Kidney glomerular epithelial cell (primary cell): ENCODE measurements at regions not wholly inside any gene's neighbourhood (a gene's known extent, or its start where the extent isn't known, plus 50 kb on each side); places are given as distances from the start of the nearest gene placed in this dataset.
"Not testable (repeated sequence)": the region's sequence is repeated elsewhere in the genome, so short reads cannot be mapped to it uniquely, and the experiment has no call there.

Source experiments
- DNase-seq: peaks from one replicate; lab custom pipeline; 2025; lab: John Stamatoyannopoulos, UW

DNA sequence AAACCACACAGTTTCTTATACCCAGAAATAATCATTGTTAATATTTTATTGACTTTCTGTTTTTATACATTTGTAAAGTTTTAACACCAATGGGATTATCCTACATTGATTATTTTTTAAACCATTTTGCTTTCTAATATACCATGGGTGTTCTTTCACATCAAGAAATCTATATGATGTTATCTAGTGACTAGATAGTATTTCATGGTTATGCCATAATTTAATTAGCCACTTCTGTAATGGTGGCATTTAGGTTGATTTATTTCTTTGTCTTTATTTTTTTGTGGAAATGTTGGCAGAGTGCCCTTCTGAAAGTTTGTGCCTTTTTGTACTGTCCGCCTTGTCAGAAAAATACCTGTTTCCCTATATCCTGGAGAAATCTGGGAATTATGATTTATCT, 193.3 kb downstream of the CEP135 start:
- DNase-seq: no peak

DNA sequence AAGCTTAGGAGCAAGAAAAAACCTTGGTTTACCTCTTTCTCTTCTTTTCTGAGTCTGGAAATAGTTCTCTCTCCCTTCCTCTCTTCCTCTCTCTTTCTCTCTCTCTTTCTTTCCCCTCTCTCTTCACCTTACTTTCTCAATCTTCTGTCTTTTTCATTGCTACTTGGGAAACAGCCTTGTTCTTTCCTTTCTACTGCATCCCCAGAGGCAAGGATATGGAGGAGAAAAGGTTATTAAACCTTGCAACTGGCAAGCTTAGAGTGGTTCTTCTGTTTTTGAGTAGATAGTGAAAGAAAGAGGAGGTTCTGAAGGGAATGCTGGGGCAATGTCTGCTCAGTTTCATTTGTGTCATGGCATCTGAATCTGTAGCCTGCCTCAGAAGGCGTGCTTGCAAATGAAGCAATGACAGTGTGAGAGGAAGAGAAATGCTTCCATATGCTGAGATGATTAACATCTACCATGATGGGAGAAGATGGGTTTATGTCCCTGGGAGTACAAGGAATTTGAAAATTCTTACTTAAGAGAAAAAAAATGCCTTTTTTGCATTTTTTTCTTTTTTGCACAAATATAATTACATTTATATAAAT, 190.6 kb downstream of the CEP135 start:
- no peak for DNase-seq

DNA sequence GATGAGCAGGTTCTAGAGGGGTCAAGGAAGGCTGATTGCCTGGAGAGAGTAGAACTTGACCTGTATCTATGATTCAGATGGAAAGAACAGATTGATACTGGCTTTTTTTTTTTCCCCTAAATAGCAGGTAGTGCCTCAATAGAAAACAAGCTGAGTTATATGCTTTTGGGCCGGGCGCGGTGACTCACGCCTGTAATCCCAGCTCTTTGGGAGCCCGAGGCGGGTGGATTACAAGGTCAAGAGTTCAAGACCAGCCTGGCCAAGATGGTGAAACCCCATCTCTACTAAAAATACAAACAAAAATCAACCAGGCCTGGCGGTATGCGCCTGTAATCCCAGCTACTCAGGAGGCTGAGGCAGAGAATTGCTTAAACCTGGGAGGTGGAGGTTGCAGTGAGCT, 186.1 kb downstream of the CEP135 start:
- DNase-seq: not testable (repeated sequence)

DNA sequence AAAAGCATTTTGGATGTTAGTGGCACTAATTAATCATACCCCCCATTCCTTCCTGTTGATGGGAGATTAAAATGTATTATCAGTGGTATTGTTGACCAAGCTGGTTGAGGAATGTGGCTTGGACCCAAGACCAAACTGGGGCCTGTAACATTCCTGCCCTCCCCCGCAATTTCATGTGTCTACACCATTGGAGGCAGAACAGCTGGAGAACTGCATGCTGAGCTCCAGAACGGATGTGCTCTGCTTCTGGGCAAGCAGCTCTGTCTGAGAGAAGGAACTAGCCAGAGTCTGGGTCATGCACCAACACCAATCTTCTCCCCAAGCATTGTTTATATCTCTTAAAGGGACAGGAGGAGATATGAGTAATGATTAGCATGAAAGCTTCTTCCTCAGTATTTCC, 185.5 kb downstream of the CEP135 start:
- no peak for DNase-seq

DNA sequence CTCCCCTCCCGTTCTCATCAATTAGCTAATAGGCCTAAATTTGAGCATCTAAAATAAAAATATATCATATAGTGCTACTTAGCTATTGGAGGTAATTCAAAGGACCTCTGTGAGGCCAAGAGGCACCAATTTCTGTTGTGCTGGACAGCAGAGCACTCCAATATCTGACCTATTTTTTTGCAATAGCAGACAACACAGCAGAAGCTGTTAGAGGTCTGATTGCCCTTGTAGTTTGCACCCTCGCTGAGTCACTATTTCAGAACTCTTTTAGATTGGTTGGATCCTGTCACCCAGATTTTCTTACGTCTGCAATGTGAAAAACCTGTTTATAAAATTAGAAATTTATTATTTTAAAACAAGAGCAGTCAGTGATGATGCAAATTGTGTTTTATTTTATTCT, 184.1 kb downstream of the CEP135 start:
- no peak for DNase-seq

DNA sequence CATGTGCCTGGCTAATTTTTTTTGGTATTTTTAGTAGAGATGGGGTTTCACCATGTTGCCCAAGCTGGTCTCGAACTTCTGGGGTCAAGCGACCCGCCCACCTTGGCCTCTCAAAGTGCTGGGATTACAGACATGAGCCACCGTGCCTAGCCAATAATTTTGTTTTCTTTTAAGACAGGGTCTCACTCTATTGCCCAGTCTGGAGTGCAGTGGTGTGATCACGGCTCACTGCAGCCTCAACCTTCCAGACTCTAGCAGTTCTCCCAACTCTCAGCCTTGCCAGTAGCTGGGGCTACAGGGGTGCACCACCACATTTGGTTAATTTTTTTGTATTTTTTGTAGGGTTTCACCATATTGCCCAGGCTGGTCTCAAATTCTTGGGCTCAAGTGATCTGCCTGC, 183.4 kb downstream of the CEP135 start:
- not testable (repeated sequence) for DNase-seq

DNA sequence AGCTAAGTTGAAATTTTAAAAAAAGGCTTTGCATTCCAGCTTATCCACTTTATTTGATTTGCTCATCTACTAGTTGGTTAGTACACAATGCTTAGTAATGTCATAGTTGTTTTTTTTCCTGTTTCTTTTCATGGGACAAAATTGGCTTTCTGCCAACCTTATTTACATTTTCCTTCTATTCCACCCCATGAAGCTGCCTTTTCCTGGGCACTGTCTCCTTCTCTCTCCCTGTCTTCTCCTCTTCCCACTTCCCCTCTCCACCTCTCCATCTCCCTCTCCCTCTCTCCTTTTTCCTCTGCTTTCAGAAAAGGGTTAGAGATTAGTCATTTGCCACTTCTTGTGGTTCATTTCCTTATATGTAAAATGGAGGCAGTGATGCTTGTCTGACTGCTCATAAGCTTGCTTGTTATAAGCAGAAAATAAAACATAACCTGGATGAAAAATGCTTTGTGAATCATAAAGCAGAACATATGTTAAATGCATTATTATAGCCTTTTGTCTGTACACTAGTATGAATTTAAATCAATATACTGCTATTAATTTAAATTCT, 181.9 kb downstream of the CEP135 start:
- no peak for DNase-seq

DNA sequence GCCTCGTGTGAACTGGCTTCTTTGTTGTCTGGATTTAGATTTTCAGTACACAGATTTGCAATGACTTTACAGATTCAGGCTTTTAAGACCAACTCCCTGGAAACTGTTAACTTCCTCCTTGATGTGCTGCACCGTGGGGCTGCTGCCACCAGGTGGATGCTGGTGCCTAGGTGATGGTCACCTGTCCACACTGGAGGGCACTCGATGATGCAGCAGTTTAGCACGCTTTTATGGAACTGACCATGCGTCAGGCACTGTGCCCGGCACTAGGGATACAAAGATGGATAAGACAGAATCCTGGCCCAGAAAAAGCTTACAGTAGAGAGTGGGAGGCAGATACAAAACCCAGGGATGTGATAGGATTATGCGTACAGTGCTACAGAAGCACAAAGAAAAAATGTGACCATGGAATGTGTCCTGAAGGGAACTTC, 180.7 kb downstream of the CEP135 start:
- no peak for DNase-seq

DNA sequence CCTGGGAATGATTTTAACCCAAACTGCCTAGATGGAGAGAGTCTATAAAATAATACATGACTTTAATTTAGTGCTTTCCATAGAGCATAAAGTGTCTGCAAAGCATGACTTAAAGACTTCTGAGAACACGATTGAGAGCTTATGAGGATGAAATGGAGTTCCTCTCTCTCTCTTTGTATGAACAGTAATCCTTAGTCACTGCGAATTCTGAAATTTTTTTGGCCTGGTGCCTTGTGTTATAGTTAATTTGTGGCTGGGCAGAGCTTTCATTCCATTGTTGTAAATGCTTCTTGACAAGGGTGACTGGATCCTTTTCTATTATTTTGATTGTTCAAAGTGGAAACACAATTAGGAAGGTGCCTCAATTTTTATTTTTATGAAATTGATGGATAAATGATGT, 179.5 kb downstream of the CEP135 start:
- DNase-seq: no peak

DNA sequence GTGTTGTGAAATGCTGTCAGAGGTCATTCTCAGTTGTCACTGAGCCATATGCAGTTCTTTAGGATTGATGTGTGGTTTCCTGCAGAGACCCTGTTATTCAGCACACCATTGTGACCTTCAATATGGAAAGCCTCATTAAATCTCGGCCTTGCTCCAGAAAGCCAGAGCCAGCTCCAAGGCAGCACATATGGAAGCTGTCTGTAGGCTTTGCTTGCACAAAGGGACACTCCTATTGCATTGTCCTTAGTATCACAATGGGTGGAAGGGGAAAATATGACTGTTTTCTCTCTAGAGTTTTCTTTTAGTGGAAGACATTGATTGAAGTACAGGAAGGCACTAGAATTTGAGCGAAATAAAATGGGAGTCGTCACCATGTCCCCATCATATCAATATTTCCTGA, 179.0 kb downstream of the CEP135 start:
- DNase-seq: no peak

DNA sequence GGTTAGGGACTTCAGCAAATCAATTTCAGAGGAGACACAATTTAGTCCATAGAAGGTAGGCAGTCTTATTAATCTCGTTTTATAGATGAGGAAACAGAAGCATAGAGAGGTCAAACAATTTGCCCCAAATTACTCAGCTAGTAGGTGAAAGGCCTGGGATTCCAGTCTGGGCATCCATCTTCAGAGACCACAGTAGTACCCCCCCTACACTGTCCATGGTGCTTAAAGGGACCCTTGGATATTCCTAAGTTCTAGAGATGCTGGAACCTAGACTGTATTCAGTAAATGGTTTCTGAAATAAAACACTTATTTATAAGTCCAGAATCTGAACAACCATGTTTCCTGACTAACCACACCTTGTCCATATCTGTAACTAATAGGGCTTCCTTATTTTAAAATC, 174.8 kb downstream of the CEP135 start:
- DNase-seq: no peak

DNA sequence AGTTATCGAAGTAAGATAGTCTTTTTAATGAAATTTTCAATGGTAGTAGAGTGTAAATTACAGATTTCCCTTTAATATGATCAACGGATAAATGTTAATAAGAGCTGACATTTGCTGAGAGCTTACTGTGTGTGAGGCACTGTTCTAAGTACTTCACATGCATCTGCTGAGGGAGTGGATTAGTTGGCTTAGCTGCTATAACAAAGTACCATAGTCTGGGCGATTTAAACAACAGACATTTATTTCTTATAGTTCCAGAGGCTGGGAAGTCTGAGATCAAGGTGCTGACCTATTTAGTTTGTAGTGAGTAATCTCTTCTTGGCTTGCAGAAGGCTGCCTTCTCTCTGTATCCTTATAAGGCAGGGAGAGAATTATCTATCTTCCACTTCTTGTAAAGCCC, 174.3 kb downstream of the CEP135 start:
- no peak for DNase-seq

DNA sequence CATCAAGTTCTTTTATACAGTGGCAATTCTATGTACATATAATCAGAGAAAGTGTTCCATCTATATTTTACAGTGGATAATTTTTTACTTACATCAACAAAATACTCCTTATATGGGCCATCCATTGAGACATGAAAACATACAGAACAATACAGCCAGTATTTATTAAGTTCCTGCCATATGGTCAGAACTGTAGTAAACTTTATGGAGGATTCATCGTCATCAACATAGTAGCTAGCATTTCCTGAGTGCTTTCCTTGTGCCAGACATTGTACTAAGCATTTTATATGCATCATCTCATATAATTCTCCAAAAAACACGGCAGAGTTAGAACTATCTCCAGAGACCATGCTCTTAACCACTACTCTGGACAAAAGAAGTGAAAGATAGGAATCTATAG, 170.1 kb downstream of the CEP135 start:
- no peak for DNase-seq

DNA sequence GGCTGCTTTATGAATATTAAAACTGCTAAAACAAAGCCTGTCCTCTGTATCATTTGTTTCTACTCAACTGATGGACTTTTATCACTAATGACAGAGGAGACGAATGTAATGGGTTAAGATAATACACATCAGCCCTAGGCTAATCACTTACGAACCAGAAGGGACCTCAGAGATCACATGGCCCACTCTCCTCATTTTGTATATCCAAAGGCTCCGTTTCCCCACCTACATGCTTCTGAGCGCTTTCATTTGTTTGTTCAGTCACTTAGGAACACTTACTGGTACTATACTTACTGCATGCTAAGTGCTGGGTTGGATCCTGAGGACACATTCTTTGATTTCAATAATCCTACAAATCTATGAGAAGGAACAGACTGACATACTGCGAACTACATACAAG, 169.3 kb downstream of the CEP135 start:
- DNase-seq: no peak

DNA sequence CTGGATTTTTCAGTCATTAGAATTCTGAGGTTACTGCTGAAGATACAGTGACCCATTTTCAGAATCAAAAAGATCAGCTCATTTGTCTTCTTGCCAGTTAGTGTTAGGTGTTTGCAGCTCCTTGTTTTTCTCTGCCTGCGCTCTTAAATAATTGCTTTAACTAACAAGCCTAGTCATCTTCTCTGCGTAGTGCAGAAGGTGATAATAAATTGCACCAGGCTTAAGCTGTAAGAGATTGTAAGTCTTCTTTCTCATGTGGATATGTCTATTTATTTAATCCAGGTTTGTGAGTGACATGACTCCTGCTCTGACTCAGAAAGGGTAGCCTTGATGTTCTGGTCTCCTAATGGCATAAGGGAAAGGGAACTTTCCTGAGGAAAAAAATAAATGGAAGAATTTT, 167.2 kb downstream of the CEP135 start:
- no peak for DNase-seq

DNA sequence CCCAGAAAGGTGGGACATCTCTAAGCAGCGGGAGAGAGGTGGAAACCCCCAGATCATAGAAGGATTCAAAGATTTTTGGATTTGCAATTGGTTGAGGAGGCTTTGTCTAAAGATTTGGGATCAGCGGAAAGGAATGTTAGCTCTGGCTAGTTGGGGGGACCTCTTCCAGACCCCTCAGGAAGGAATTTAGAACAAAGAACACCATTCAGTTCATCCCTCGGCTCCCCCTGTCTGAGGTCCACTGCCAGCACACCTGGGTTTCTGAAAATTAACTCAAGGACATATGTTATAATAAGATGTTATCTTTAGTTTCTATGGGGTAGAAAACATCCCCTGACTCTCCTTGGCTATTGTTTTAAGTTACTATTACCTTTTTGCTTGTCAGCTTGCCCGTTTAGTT, 163.6 kb downstream of the CEP135 start:
- DNase-seq: no peak

DNA sequence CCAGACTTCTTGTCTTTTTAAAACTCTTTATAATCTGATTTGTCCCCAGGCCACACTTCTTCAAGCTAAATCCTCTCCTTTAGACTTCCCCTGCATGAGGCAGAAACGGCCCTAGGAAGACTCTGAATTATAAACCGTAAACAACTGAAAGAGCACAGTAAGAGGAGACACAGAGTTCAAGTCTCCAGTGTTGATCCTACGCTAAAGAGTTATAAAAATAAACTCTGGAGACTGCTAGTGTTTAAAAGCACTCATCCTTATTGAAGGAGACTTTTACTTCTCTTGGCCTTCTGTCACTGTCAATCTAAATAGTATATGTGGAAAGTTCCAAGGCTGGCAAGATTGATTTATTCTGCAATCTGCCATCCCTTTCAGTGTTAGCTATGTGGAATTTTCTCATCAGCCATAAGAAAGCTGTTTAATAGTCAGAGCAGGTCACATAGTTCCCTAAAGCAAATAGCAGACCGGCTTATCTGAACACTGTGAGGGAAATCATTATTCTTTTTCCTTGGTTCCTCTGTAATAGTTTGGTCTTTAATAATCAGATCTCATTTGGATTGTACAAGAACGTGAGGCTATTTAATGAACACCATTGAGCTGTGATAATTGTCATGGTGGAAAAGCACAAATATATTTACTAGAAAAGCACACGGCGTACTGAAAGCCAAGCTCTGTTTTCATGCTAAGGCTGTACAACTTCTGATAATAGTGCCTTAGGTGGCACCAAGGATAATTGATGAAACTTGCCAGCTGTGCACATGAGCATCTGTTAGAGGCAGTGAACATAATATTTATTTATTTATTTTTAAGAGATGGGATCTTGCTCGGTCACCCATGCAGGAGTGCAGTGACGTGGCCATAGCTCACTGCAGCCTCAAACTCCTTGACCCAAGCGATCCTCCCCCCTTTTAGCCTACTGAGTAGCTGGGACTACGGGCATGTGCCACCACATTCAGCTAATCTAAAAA, 157.7 kb downstream of the CEP135 start:
- no peak for DNase-seq

DNA sequence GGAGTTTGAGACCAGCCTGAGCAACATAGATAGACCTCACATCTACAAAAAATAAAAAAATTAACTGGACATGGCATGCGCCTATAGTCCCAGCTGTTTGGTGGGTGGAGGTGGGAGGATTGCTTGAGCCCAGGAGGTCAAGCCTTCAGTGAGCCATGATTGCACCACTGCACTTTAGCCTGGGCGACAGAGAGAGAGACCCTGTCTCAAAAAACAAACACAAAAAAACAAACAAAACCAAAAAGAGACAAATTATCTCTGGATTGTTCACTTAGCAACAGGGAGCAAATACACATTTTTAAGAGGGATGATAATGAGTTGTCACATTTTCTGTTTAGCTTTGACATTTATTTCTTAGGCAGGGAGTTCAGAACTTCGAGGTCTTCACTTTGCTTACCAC, 155.4 kb downstream of the CEP135 start:
- no peak for DNase-seq

DNA sequence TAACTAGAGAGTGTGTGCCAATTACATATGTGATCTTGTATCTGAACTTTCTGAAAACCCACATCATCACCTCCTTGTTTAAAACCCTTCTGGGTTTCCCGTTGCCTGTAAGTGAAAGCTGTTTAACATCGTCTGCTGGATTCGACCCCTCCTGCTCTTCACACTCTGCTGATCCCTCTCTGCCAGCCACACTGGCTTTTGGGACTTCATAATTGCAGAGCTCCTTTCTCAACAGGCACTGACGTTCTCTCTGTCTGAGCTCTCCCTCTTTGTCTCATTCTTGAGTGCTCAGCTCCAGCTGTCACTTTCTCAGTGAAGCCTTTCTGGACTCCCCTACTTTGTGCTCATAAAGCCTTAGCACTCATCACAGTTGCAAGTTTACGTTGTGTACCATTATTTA, 153.9 kb downstream of the CEP135 start:
- DNase-seq: no peak

DNA sequence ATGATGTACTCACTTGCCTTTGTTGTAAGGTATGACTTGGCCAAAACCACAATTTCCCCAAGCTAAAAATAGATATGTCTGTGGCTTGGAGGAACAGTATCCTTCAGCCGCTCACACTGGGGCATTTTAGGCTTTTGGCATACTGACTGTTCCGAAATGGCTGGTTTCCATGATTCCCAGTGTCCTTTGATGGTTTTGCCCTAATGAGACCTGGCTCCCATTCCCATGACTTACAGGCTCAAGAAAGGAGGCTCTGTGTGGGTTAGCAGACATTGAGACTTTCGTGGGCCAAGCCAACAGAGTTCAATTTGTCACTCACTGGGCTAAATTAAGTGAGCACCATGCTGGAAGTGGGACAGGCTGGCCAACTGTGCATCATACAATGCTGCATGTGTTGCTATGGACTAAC, 150.6 kb downstream of the CEP135 start:
- no peak for DNase-seq

DNA sequence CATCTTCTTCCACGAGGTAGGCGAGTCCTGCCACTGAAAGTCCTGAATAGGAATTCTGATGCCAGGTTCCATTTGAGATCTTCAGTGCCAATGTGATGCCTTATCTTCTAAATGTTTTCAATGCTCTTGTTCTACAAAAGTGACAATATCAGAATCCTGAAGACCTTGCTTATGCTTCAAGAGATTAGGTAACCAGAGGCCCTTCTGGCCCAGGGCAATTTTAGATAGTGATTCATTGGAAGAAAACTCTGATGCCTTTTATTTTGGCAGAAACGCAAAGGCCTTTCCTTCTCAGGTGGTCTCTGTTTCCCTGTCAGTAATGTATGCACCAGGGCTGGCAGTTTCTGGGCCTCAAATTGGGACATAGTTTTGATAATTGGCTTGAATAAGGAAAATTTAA, 144.8 kb downstream of the CEP135 start:
- no peak for DNase-seq

DNA sequence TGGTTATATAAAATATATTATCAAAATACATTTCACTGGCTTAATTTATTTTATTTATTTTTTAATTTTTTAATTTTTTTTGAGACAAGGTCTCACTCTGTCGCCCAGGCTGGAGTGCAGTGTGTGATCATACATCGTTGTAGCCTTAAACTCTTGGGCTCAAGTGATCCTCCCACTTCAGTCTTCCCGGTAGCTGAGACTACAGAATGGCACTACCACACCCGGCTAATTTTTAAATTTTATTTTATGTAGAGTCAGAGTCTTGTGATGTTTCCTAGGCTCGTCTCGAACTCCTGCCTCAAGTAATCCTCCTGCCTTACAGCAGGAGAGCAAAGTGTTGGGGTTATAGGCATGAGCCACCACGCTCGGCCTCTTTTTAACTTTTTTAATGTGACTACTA, 143.8 kb downstream of the CEP135 start:
- DNase-seq: no peak

DNA sequence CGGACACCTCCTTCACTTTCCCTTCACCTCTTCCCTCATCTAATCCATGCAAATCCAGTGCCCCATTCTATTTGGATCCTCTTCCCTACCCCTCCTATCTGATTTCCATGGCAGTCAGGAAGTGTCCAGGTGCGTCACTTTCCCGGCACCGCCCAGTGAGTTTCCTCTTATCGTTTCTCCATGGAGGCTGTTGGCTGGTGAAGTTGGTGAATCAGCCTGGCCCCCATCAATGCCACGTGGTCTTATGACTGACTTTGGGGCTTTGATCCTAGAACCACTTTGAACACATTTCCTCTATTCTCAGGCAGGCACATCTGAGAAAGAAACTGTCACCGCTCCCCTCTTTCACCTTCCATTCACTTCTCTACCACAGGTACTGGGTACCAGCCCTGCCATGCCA, 137.8 kb downstream of the CEP135 start:
- DNase-seq: no peak
